ENCODE measurements at regions not wholly inside any gene's neighbourhood (a gene's known extent, or its start where the extent isn't known, plus 50 kb on each side); places are given as distances from the start of the nearest gene placed in this dataset.

DNA sequence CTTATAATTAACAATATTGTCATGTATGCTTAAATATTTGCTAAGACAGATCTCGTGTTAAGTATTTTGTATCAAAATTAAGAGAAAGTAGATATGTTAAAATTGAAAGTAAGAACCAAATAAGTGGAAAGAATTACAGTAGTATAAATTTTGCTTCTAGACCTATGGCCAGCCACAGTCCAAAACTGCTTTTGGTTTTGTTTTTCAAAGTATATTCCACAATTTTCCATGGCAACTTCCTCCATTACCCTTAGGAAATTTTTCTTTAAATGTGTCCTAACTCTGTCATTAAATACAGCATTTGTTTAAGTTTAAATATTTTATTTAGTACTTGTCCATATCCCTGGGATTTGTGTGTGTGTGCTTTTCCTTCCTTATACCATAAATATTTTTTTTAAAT lies 689.0 kb downstream of the DIAPH3 start:
- no peak for TF ChIP-seq POLR2AphosphoS5 (IDR thresholded peaks at IDR 0.05; ENCODE audit: low read depth, low read length)
- TF ChIP-seq SIN3A (IDR thresholded peaks at IDR 0.05; ENCODE audit: borderline replicate concordance, insufficient read depth, low read length), result no peak
- no peak for TF ChIP-seq TAF1 (IDR thresholded peaks at IDR 0.05; ENCODE audit: borderline replicate concordance, insufficient read depth, low read length)
- TF ChIP-seq, protein P1, sequence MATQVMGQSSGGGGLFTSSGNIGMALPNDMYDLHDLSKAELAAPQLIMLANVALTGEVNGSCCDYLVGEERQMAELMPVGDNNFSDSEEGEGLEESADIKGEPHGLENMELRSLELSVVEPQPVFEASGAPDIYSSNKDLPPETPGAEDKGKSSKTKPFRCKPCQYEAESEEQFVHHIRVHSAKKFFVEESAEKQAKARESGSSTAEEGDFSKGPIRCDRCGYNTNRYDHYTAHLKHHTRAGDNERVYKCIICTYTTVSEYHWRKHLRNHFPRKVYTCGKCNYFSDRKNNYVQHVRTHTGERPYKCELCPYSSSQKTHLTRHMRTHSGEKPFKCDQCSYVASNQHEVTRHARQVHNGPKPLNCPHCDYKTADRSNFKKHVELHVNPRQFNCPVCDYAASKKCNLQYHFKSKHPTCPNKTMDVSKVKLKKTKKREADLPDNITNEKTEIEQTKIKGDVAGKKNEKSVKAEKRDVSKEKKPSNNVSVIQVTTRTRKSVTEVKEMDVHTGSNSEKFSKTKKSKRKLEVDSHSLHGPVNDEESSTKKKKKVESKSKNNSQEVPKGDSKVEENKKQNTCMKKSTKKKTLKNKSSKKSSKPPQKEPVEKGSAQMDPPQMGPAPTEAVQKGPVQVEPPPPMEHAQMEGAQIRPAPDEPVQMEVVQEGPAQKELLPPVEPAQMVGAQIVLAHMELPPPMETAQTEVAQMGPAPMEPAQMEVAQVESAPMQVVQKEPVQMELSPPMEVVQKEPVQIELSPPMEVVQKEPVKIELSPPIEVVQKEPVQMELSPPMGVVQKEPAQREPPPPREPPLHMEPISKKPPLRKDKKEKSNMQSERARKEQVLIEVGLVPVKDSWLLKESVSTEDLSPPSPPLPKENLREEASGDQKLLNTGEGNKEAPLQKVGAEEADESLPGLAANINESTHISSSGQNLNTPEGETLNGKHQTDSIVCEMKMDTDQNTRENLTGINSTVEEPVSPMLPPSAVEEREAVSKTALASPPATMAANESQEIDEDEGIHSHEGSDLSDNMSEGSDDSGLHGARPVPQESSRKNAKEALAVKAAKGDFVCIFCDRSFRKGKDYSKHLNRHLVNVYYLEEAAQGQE (IDR thresholded peaks at IDR 0.05; ENCODE audit: insufficient read depth in 1 of 2, low read depth in 2 of 2, low read length in 2 of 2), result no peak
- no peak for TF ChIP-seq FOXP2 (optimal IDR thresholded peaks at IDR 0.05; ENCODE audit: borderline replicate concordance, extremely low read depth, extremely low read length, insufficient read depth)

DNA sequence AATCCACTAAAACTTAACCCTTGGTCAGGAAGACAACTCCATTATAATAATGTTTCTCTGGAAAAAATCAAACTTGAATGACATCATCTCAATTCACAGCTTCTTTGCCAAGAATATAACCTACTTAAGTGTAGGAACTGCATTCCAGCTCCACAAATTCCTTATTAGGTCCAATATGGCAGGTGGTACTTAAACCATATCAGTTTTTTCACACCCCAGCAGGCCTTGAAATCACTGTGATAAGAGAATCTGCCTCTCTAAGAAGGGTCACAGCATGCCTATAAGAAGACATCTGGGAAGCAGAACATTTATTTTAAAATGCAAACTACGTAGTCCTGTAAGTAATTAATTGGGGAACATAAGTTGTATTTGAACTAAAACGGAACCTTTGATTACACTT lies 687.8 kb downstream of the DIAPH3 start:
- TF ChIP-seq, protein P1 (IDR thresholded peaks at IDR 0.05; ENCODE audit: insufficient read depth in 1 of 2, low read depth in 2 of 2, low read length in 2 of 2), result no peak
- no peak for TF ChIP-seq TAF1 (IDR thresholded peaks at IDR 0.05; ENCODE audit: borderline replicate concordance, insufficient read depth, low read length)
- no peak for TF ChIP-seq FOXP2 (optimal IDR thresholded peaks at IDR 0.05; ENCODE audit: borderline replicate concordance, extremely low read depth, extremely low read length, insufficient read depth)
- TF ChIP-seq SIN3A (IDR thresholded peaks at IDR 0.05; ENCODE audit: borderline replicate concordance, insufficient read depth, low read length), result no peak
- no peak for TF ChIP-seq POLR2AphosphoS5 (IDR thresholded peaks at IDR 0.05; ENCODE audit: low read depth, low read length)

DNA sequence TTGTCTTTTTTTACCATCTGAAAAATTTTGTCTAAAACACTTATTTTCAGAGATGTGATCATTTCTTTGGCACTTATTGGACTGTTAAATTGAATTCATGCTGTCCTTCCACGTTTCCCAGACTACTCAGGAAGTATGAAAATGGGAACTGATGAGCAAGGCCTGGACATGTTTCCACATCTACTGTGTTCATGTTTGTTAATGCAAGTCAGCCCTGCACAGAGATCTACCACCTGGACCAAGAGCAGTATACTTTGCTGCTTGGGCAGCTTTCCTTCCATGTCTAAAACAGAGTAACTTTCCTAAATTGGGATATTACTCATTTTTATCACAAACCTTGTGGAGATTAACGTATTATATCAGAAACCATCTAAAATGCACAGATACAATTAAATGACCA lies 687.4 kb downstream of the DIAPH3 start:
- TF ChIP-seq TAF1 (IDR thresholded peaks at IDR 0.05; ENCODE audit: borderline replicate concordance, insufficient read depth, low read length), result no peak
- TF ChIP-seq, protein P1 (IDR thresholded peaks at IDR 0.05; ENCODE audit: insufficient read depth in 1 of 2, low read depth in 2 of 2, low read length in 2 of 2), result no peak
- no peak for TF ChIP-seq FOXP2 (optimal IDR thresholded peaks at IDR 0.05; ENCODE audit: borderline replicate concordance, extremely low read depth, extremely low read length, insufficient read depth)
- no peak for TF ChIP-seq SIN3A (IDR thresholded peaks at IDR 0.05; ENCODE audit: borderline replicate concordance, insufficient read depth, low read length)
- TF ChIP-seq POLR2AphosphoS5 (IDR thresholded peaks at IDR 0.05; ENCODE audit: low read depth, low read length), result no peak

DNA sequence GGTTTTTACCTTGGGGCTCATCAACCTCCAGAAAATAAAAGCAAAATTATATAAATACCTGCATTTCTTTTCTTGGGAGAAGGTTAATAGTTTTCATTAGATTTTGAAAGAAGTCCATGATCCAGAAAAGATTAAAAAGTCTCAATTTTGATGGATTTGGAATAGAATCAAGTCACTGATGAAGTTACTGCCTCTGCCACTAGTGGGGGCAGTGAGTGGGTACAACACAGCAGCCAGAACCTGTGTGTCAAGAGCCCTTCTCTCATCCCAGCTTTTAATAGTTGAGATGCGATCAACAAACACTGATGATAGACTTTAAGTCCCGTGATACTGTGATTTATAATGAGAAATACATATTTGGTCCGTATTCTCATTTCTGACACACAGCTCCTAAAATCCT lies 686.7 kb downstream of the DIAPH3 start:
- TF ChIP-seq, protein P1 (IDR thresholded peaks at IDR 0.05; ENCODE audit: insufficient read depth in 1 of 2, low read depth in 2 of 2, low read length in 2 of 2), result no peak
- TF ChIP-seq TAF1 (IDR thresholded peaks at IDR 0.05; ENCODE audit: borderline replicate concordance, insufficient read depth, low read length), result no peak

DNA sequence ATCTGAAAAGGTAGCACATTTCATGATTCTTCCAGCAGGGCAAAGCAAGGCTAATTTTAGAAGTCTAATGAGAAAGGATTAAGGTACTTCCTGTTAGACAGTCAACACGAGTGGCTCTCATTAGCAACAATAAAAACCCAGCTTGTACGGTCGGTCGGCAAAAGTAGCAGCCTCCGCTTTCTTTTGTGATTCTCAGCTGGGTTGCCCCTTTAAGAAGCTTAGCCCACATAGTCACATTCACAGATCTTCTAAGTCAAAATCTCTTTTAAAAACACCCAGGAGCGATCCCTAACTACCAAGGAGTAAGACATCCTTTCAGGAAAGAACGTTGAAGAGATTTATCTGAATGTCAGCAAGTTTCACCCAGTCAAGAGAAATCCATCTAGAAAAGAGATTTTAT lies 684.8 kb downstream of the DIAPH3 start:
- TF ChIP-seq FOXP2 (optimal IDR thresholded peaks at IDR 0.05; ENCODE audit: borderline replicate concordance, extremely low read depth, extremely low read length, insufficient read depth) (no peak), TAF1 (IDR thresholded peaks at IDR 0.05; ENCODE audit: borderline replicate concordance, insufficient read depth, low read length) (no peak), POLR2AphosphoS5 (IDR thresholded peaks at IDR 0.05; ENCODE audit: low read depth, low read length) (no peak), SIN3A (IDR thresholded peaks at IDR 0.05; ENCODE audit: borderline replicate concordance, insufficient read depth, low read length) (no peak)
- TF ChIP-seq, protein P1 (IDR thresholded peaks at IDR 0.05; ENCODE audit: insufficient read depth in 1 of 2, low read depth in 2 of 2, low read length in 2 of 2), result no peak
